Sigmoid colon (tissue), 5 donors: ENCODE measurements at regions not wholly inside any gene's neighbourhood (a gene's known extent, or its start where the extent isn't known, plus 50 kb on each side); places are given as distances from the start of the nearest gene placed in this dataset.

ENCODE experiments used
- DNase-seq: peaks from one replicate; pipeline ENCODE4 v3.0.0-alpha.2; 2019
- H3K27ac ChIP-seq, 4 donors: fragments of 200-600 bp; sonication (generic); one replicate each; pipeline ENCODE4 v1.5.1; 2016 to 2019; ENCODE audit warnings: mild to moderate bottlenecking in 1 of 4
- H3K27me3 ChIP-seq, 3 donors: fragments of 200-600 bp; sonication (generic); one replicate each; pipeline ENCODE4 v1.5.1; 2019; ENCODE audit warnings: mild to moderate bottlenecking in 1 of 3
- H3K36me3 ChIP-seq, 4 donors: fragments of 200-600 bp; sonication (generic); one replicate each; pipeline ENCODE4 v1.5.1; 2016 to 2019
- H3K4me1 ChIP-seq, 4 donors: fragments of 200-600 bp; sonication (generic); one replicate each; pipeline ENCODE4 v1.5.1; 2017 to 2019
- H3K4me3 ChIP-seq, 4 donors: fragments of 200-600 bp; sonication (generic); one replicate each; pipeline ENCODE4 v1.5.1; 2017 to 2019; ENCODE audit warnings: mild to moderate bottlenecking in 2 of 4, moderate library complexity in 1 of 4
- H3K9me3 ChIP-seq, 4 donors: fragments of 200-600 bp in 3 of 4; sonication (generic) in 3 of 4; one replicate each; pipeline versions ENCODE4 v1.5.1 to v1.6.1; 2013 to 2019
- CTCF ChIP-seq, 4 experiments: fragments of 450-650 bp in 3 of 4; fragments of 200-600 bp in 1 of 4; IDR thresholded peaks; one replicate each; pipeline ENCODE4 v1.5.1; 2016 to 2019; ENCODE audit warnings: antibody characterized with exemption in 4 of 4, mild to moderate bottlenecking in 3 of 4, moderate library complexity in 2 of 4
- EP300 ChIP-seq, 4 donors: sonication (generic); formaldehyde crosslinking; IDR thresholded peaks; one replicate each; pipeline ENCODE4 v1.6.1; 2017; ENCODE audit warnings: antibody characterized with exemption in 4 of 4
- POLR2A ChIP-seq, 2 donors: fragments of 450-650 bp; IDR thresholded peaks; one replicate each; pipeline ENCODE4 v1.6.1; 2016; ENCODE audit warnings: antibody characterized with exemption in 2 of 2, mild to moderate bottlenecking in 2 of 2, moderate library complexity in 2 of 2
- POLR2AphosphoS5 ChIP-seq, 4 donors: sonication (generic); formaldehyde crosslinking; IDR thresholded peaks; one replicate each; pipeline ENCODE4 v1.6.1; 2017; ENCODE audit warnings: antibody characterized with exemption in 4 of 4
- intact Hi-C: fragments of 100-400 bp; cut with DNase I; formaldehyde crosslinking; loops from one replicate; pipeline ENCODE4 v1.15.1; 2023
- donor health status: healthy.

- no peaks in the 10 kb centered on the region for H3K9me3 ChIP-seq
- TF ChIP-seq CTCF (IDR thresholded peaks at IDR 0.05) (no peak), EP300 (IDR thresholded peaks at IDR 0.05) (no peak), POLR2AphosphoS5 (IDR thresholded peaks at IDR 0.05) (no peak), POLR2A (IDR thresholded peaks at IDR 0.05) (no peak)
- H3K27ac ChIP-seq: no peak overlapping the region
- H3K36me3 ChIP-seq: no peaks in the 10 kb centered on the region
- intact Hi-C loops: no loop called here
- no peaks in the 10 kb centered on the region for H3K4me1 ChIP-seq
- no peaks in the 10 kb centered on the region for H3K27me3 ChIP-seq
- no peak for DNase-seq
- no peak overlapping the region for H3K4me3 ChIP-seq
Measured at GRCh38 chrX:65811558-65812228, 144.2 kb downstream of the MSN start.
